HG03432 (cell line): ENCODE measurements at regions not wholly inside any gene's neighbourhood (a gene's known extent, or its start where the extent isn't known, plus 50 kb on each side); places are given as distances from the start of the nearest gene placed in this dataset.

Experiments
- ATAC-seq: cut with Tn5 transposase; IDR thresholded peaks from one replicate; pipeline ENCODE4 v1.9.1; 2021; ENCODE audit warnings: mild to moderate bottlenecking, moderate library complexity; ENCODE audit not compliant: unreplicated experiment

GRCh38 chr2:150789376-150789905 lies 302.0 kb upstream of the RND3 start:
- no peak for ATAC-seq

- no peak for ATAC-seq
Observed at GRCh38 chr2:150788426-150789140, 301.1 kb upstream of the RND3 start.

- ATAC-seq = no peak
Observed at GRCh38 chr2:150787353-150788093, 300.1 kb upstream of the RND3 start.

- ATAC-seq = no peak
Observed at GRCh38 chr2:150784389-150784788, 296.9 kb upstream of the RND3 start.

GRCh38 chr2:150783896-150784295 lies 296.4 kb upstream of the RND3 start:
- no peak for ATAC-seq

GRCh38 chr2:150783015-150783414 lies 295.5 kb upstream of the RND3 start:
- no peak for ATAC-seq

- ATAC-seq = no peak
Observed at GRCh38 chr2:150782613-150783012, 295.1 kb upstream of the RND3 start.

- no peak for ATAC-seq
Observed at GRCh38 chr2:150781142-150781541, 293.7 kb upstream of the RND3 start.

GRCh38 chr2:150778828-150779227 lies 291.4 kb upstream of the RND3 start:
- ATAC-seq = no peak

GRCh38 chr2:150769421-150769820 lies 282.0 kb upstream of the RND3 start:
- ATAC-seq = no peak

- ATAC-seq = no peak
Observed at GRCh38 chr2:150767991-150768746, 280.7 kb upstream of the RND3 start.

- ATAC-seq = no peak
Observed at GRCh38 chr2:150762571-150762970, 275.1 kb upstream of the RND3 start.

- no peak for ATAC-seq
Observed at GRCh38 chr2:150759531-150759930, 272.1 kb upstream of the RND3 start.

GRCh38 chr2:150759106-150759505 lies 271.6 kb upstream of the RND3 start:
- no peak for ATAC-seq

- no peak for ATAC-seq
Observed at GRCh38 chr2:150752229-150752628, 264.8 kb upstream of the RND3 start.

- no peak for ATAC-seq
Observed at GRCh38 chr2:150750720-150751119, 263.3 kb upstream of the RND3 start.

- ATAC-seq = no peak
Observed at GRCh38 chr2:150742094-150742493, 254.6 kb upstream of the RND3 start.

GRCh38 chr2:150735894-150736498 lies 248.5 kb upstream of the RND3 start:
- ATAC-seq = no peak

GRCh38 chr2:150733051-150733618 lies 245.7 kb upstream of the RND3 start:
- no peak for ATAC-seq

GRCh38 chr2:150732491-150732890 lies 245.0 kb upstream of the RND3 start:
- no peak for ATAC-seq

- peak; percentile 53 for ATAC-seq
Observed at GRCh38 chr2:150732064-150732463, 244.6 kb upstream of the RND3 start.
